ENCODE measurements at regions not wholly inside any gene's neighbourhood (a gene's known extent, or its start where the extent isn't known, plus 50 kb on each side); places are given as distances from the start of the nearest gene placed in this dataset.

DNA sequence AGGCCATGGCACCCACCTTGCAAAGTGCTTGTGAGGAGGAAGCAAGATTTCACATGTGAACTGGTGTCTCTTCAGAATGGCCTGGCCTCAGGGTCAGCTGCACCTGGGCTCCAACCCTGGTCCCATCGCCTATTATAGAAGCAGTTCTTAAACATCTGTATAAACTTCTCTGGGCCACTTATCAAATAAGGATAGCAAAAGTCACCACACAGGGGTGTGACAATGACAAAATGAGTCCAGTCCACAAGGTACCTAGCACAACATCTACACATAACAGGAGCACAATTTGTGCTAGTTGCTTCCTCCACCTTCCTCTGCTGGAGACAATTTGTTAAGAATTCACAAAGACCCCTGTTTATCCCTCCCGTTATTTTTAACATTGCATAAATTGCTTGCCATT is 340.6 kb upstream of the ZMIZ1 start:
- no peak overlapping the region for H3K4me3 ChIP-seq (ENCODE audit: low read depth, low read length)
- TF ChIP-seq, protein P1, sequence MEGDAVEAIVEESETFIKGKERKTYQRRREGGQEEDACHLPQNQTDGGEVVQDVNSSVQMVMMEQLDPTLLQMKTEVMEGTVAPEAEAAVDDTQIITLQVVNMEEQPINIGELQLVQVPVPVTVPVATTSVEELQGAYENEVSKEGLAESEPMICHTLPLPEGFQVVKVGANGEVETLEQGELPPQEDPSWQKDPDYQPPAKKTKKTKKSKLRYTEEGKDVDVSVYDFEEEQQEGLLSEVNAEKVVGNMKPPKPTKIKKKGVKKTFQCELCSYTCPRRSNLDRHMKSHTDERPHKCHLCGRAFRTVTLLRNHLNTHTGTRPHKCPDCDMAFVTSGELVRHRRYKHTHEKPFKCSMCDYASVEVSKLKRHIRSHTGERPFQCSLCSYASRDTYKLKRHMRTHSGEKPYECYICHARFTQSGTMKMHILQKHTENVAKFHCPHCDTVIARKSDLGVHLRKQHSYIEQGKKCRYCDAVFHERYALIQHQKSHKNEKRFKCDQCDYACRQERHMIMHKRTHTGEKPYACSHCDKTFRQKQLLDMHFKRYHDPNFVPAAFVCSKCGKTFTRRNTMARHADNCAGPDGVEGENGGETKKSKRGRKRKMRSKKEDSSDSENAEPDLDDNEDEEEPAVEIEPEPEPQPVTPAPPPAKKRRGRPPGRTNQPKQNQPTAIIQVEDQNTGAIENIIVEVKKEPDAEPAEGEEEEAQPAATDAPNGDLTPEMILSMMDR (IDR thresholded peaks at IDR 0.05; ENCODE audit: low read depth, low read length) = no peak

DNA sequence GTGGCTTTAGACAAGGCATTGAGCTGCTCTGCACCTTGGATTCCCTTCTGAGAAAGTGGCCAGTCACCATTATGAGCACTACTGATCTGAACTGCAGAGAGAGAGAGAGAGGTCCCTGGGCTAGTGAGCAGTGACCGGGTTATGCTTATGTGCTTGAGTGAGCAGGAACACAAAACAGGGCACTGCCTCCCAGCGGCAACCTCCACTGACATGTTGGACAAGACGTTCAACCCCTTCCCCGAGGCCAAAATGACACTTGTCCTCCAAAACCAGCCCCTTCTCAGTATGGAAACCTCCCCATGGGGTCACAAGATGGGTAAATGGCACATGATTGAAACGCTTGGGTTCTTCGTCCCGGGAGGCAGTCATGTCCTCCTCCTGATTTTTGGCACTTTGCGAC is 339.4 kb upstream of the ZMIZ1 start:
- H3K4me3 ChIP-seq (ENCODE audit: low read depth, low read length) = no peak overlapping the region
- TF ChIP-seq, protein P1 (IDR thresholded peaks at IDR 0.05; ENCODE audit: low read depth, low read length) = no peak

GRCh38 chr10:78729800-78730199 is 339.0 kb upstream of the ZMIZ1 start:
- TF ChIP-seq, protein P1 (IDR thresholded peaks at IDR 0.05; ENCODE audit: low read depth, low read length) = no peak
- no peak overlapping the region for H3K4me3 ChIP-seq (ENCODE audit: low read depth, low read length)

DNA sequence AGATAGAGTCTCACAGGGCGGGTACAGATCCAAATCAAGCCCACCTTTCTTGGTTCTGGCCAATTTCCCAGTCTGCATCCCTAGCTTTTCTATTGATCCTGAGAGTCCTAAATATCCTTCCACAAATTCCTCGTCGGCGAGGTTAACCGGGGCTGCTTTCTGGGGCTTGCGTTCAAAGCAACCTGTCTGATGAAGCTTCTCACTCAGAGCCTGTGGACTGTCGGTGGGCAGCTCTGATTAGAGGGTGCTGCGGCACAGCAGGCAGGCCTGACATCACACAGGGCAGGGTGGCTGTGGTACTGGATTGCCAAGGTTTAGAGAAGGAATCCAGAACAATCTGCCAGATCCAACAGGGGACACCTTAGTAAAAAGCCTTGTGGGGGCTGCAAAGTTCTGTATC is 338.0 kb upstream of the ZMIZ1 start:
- TF ChIP-seq, protein P1 (IDR thresholded peaks at IDR 0.05; ENCODE audit: low read depth, low read length) = no peak
- H3K4me3 ChIP-seq (ENCODE audit: low read depth, low read length) = no peak overlapping the region

- no peak overlapping the region for H3K4me3 ChIP-seq (ENCODE audit: low read depth, low read length)
- TF ChIP-seq, protein P1 (IDR thresholded peaks at IDR 0.05; ENCODE audit: low read depth, low read length) = no peak
Observed at GRCh38 chr10:78731675-78732074, 337.1 kb upstream of the ZMIZ1 start.

DNA sequence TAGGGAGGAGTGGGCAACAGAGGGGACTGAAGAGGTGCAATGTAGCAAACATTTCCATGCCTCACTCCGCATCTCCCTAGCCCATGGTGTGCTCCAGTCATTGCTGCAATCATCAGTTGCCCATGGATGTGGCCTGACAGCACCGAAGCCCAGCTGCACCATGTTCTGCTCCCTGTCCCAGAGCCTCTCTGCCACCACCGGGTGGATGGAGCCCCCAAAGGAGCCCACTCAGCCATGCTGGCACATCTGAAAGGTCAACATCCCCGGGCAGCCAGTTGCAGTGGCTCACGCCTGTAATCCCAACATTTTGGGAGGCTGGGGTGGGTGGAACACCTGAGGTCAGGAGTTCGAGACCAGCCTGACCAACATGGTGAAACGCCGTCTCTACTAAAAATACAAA is 336.4 kb upstream of the ZMIZ1 start:
- TF ChIP-seq, protein P1 (IDR thresholded peaks at IDR 0.05; ENCODE audit: low read depth, low read length) = no peak
- no peak overlapping the region for H3K4me3 ChIP-seq (ENCODE audit: low read depth, low read length)

DNA sequence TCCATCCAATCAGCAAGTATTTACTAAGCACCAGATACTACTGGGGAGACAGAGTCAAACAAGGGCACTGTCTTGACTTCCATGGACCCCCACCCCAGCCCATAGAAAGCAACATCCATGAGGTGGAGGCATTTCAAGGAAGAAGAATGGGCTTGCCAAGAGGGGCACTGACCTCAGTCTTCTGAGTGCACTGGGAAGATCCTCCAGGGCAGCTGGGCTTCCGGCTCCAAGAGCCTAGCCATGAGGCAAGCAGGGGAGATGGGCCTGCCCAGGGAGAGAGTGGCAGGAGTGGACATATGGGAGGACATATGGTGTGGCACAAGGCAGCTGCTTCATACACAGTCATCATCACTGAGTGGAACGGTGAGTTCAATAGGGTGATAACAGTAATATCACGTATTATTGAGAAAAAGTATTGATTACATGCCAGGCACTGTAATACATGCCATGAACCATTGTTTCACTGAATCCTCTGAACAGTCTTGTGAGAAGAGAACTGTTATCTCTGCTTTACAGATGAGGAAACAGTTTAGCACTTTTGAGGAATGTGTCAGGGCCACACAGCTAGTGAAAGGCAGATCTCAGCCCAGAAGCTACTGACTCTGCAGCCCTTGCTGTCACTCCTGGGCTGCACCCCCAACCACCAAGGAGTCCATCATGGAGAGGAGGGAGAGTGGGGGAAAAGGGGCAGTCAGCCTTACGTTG is 331.7 kb upstream of the ZMIZ1 start:
- TF ChIP-seq, protein P1 (IDR thresholded peaks at IDR 0.05; ENCODE audit: low read depth, low read length) = no peak
- H3K4me3 ChIP-seq (ENCODE audit: low read depth, low read length) = no peak overlapping the region
